Sigmoid colon (tissue), 3 donors: ENCODE measurements at regions not wholly inside any gene's neighbourhood (a gene's known extent, or its start where the extent isn't known, plus 50 kb on each side); places are given as distances from the start of the nearest gene placed in this dataset.

Experiments
- POLR2A ChIP-seq, 2 donors: fragments of 450-650 bp; IDR thresholded peaks; one replicate each; pipeline ENCODE4 v1.6.1; 2016; ENCODE audit warnings: antibody characterized with exemption in 2 of 2, mild to moderate bottlenecking in 2 of 2, moderate library complexity in 2 of 2
- TF ChIP-seq, protein P1 (sequence below), 4 experiments: fragments of 450-650 bp in 3 of 4; fragments of 200-600 bp in 1 of 4; IDR thresholded peaks; one replicate each; pipeline ENCODE4 v1.5.1; 2016 to 2019; ENCODE audit warnings: antibody characterized with exemption in 4 of 4, mild to moderate bottlenecking in 3 of 4, moderate library complexity in 2 of 4

DNA sequence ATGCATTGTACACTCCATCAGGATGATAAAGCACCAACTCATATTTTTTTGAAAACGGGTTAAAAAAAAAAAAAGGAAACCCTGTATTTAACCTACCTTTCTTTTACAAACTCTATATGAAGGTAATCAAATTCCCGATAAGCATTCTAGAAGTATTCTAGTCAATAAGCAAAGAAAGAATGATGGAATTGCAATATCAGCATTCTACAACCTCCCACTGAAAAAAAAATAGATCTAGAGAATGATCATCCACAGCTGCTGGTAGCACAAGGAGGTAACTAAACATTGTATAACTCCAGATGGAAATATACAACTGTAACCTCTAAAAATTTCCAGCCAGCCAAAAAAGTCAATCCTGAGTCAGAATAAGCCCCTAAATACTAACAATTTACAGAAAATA lies 95.3 kb upstream of the DCC start:
- TF ChIP-seq, protein P1, sequence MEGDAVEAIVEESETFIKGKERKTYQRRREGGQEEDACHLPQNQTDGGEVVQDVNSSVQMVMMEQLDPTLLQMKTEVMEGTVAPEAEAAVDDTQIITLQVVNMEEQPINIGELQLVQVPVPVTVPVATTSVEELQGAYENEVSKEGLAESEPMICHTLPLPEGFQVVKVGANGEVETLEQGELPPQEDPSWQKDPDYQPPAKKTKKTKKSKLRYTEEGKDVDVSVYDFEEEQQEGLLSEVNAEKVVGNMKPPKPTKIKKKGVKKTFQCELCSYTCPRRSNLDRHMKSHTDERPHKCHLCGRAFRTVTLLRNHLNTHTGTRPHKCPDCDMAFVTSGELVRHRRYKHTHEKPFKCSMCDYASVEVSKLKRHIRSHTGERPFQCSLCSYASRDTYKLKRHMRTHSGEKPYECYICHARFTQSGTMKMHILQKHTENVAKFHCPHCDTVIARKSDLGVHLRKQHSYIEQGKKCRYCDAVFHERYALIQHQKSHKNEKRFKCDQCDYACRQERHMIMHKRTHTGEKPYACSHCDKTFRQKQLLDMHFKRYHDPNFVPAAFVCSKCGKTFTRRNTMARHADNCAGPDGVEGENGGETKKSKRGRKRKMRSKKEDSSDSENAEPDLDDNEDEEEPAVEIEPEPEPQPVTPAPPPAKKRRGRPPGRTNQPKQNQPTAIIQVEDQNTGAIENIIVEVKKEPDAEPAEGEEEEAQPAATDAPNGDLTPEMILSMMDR (IDR thresholded peaks at IDR 0.05): no peak
- no peak for TF ChIP-seq POLR2A (IDR thresholded peaks at IDR 0.05)
